ENCODE measurements at regions not wholly inside any gene's neighbourhood (a gene's known extent, or its start where the extent isn't known, plus 50 kb on each side); places are given as distances from the start of the nearest gene placed in this dataset.
"Not testable (repeated sequence)": the region's sequence is repeated elsewhere in the genome, so short reads cannot be mapped to it uniquely, and the experiment has no call there.

DNA sequence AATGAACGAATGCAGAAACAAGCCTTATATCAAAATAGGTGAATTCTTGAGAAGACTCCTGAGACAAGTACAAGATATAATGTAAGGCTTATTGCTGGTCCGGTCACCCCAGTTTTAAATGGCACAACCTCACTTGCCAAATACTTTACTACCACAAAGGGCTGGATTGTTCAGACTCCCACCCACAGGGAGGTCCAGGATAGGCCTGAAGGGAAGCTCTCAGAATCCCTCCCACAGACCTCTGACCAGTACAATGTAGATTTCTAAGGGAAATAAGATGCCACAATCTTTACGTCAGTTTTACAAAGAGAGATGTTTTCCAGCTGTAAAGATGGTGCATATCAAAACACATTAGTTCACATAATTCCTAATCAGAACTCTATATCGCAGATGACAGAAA, 577.7 kb upstream of the ADAMTS9 start:
- peaks cover 4% of the 10 kb centered on the region for H3K27me3 ChIP-seq (replicated peaks; ENCODE audit: control insufficient read depth, insufficient read depth, low read length)
- no peak overlapping the region for H3K9ac ChIP-seq (ENCODE audit: low read length)
- DNase-seq (ENCODE audit: low read depth), result no peak
- H3K9me3 ChIP-seq (ENCODE audit: control insufficient read depth, low read length), result peaks cover 5% of the 10 kb centered on the region
- H3K4me3 ChIP-seq (ENCODE audit: low read length), result no peak overlapping the region
- H3K4me1 ChIP-seq (ENCODE audit: control insufficient read depth, insufficient read depth, low read length), result no peaks in the 10 kb centered on the region
- H3K36me3 ChIP-seq (ENCODE audit: control insufficient read depth, insufficient read depth, low read length, severe bottlenecking), result no peaks in the 10 kb centered on the region

DNA sequence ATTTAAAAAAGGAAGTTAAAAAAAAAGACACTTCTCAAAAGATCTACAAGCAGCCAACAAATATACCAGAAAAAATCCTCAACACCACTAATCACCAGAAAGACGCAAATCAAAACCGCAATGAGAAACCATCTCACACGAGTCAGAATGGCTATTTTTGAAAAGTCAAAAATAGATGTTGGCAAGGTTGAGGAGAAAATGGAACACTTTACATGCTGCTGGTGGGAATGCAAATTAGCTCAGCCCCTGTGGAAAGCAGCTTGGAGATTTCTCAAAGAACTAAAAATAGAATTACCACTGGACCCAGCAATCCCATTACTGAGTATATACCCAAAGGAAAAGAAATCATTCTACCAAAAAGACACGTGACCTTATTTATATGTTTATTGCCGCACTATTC, 574.7 kb upstream of the ADAMTS9 start:
- Histone ChIP-seq H3K4me3 (ENCODE audit: low read length) (no peak overlapping the region), H3K4me1 (ENCODE audit: control insufficient read depth, insufficient read depth, low read length) (no peaks in the 10 kb centered on the region), H3K36me3 (ENCODE audit: control insufficient read depth, insufficient read depth, low read length, severe bottlenecking) (no peaks in the 10 kb centered on the region), H3K9me3 (ENCODE audit: control insufficient read depth, low read length) (peaks cover 5% of the 10 kb centered on the region), H3K9ac (ENCODE audit: low read length) (no peak overlapping the region), H3K27me3 (replicated peaks; ENCODE audit: control insufficient read depth, insufficient read depth, low read length) (peaks cover 4% of the 10 kb centered on the region)
- no peak for DNase-seq (ENCODE audit: low read depth)

DNA sequence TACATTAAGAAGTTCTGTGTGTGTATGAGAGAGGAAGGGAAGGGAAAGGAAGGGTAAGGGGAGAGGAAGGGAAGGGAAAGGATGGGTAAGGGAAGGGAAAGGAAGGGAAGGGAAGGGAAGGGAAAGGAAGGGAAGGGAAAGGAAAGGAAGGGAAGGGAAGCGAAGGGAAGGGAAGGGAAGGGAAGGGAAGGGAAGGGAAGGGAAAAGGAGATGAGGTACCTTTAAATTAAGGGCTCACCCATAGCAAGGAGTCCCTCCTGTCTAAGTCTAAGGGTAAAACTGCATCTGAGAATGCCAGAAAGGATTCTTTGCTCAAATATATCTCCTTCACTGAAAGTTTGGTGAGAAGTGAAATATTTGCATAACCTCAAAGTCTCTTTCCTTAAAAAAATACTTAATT, 572.1 kb upstream of the ADAMTS9 start:
- H3K27me3 ChIP-seq (replicated peaks; ENCODE audit: control insufficient read depth, insufficient read depth, low read length), result peaks cover 4% of the 10 kb centered on the region
- no peak overlapping the region for H3K4me3 ChIP-seq (ENCODE audit: low read length)
- peaks cover 5% of the 10 kb centered on the region for H3K9me3 ChIP-seq (ENCODE audit: control insufficient read depth, low read length)
- H3K36me3 ChIP-seq (ENCODE audit: control insufficient read depth, insufficient read depth, low read length, severe bottlenecking), result no peaks in the 10 kb centered on the region
- H3K9ac ChIP-seq (ENCODE audit: low read length), result no peak overlapping the region
- H3K4me1 ChIP-seq (ENCODE audit: control insufficient read depth, insufficient read depth, low read length), result no peaks in the 10 kb centered on the region
- DNase-seq (ENCODE audit: low read depth), result no peak

DNA sequence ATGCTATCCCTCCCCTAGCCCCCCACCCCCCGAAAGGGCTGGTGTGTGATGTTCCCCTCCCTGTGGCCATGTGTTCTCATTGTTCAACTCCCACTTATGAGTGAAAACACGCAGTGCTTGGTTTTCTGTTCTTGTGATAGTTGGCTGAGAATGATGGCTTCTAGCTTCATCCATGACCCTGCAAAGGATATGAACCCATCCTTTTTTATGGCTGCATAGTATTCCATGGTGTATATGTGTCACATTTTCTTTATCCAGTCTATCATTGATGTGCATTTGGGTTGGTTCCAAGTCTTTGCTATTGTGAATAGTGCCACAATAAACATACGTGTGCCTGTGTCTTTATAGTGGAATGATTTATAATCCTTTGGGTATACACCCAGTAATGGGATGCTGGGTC, 565.1 kb upstream of the ADAMTS9 start:
- not testable (repeated sequence) for H3K4me1 ChIP-seq (ENCODE audit: control insufficient read depth, insufficient read depth, low read length); H3K27me3 ChIP-seq (replicated peaks; ENCODE audit: control insufficient read depth, insufficient read depth, low read length); DNase-seq (ENCODE audit: low read depth); H3K4me3 ChIP-seq (ENCODE audit: low read length); H3K9me3 ChIP-seq (ENCODE audit: control insufficient read depth, low read length); H3K36me3 ChIP-seq (ENCODE audit: control insufficient read depth, insufficient read depth, low read length, severe bottlenecking); H3K9ac ChIP-seq (ENCODE audit: low read length)

DNA sequence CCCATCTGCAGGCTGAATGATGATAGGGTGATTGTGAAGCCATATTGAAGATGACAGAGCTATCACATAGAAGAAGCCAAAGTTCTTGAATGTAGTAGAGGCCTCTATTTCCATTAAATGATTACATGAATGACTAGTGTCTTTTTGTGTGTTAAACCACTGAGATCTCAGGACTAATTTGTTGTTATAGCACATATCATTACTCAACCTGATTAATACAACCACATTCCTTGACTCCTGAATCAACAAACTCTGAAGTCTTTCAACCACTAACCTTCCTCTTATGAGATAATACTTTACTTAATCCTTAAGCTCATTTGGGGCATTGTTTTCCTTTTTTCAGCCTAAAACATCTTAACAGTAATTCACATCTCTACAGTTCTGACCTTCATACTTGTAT, 564.5 kb upstream of the ADAMTS9 start:
- H3K4me1 ChIP-seq (ENCODE audit: control insufficient read depth, insufficient read depth, low read length), result no peaks in the 10 kb centered on the region
- no peak overlapping the region for H3K4me3 ChIP-seq (ENCODE audit: low read length)
- H3K9ac ChIP-seq (ENCODE audit: low read length), result no peak overlapping the region
- no peaks in the 10 kb centered on the region for H3K9me3 ChIP-seq (ENCODE audit: control insufficient read depth, low read length)
- no peak for DNase-seq (ENCODE audit: low read depth)
- H3K27me3 ChIP-seq (replicated peaks; ENCODE audit: control insufficient read depth, insufficient read depth, low read length), result peaks cover 4% of the 10 kb centered on the region
- no peaks in the 10 kb centered on the region for H3K36me3 ChIP-seq (ENCODE audit: control insufficient read depth, insufficient read depth, low read length, severe bottlenecking)

DNA sequence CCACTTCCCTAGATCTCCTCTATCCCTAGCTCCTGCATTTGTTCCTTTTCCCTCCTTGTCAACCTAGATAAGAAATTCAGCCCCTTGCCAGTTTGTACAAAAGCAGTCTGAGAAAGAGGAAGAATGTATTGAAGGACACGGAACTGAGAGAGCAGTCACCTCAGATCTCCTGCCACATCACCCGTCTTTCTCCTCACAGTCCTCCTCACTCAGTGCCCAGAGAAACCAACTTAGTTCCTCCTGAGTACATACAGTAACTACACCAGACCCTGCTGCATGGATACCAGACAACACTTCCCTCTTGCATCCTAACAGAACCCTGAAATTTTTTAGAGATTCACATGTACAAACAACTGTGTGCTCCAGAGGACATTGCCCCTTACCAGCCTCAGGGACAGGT, 563.6 kb upstream of the ADAMTS9 start:
- H3K9me3 ChIP-seq (ENCODE audit: control insufficient read depth, low read length), result no peaks in the 10 kb centered on the region

DNA sequence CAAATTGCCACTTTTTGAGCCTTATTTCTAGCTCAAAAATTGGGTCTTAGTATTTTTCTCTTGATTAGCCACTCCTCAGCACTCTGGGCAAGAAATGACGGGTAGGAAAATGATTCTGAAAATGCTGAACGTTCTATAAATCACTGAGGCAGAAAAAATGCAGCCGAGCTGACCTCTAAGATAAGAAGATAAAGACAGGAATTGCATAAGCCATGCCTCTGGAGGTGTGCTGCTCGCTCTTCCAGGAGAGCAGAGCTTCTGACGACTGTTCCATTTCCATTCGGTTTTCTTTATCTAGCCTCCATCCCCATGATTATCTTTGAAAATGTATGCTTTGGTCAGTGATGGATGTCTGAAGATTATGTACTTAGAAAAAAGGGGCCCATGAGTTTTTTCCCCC, 558.8 kb upstream of the ADAMTS9 start:
- Histone ChIP-seq H3K27me3 (replicated peaks; ENCODE audit: control insufficient read depth, insufficient read depth, low read length) (peaks cover 4% of the 10 kb centered on the region), H3K4me1 (ENCODE audit: control insufficient read depth, insufficient read depth, low read length) (no peaks in the 10 kb centered on the region), H3K9ac (ENCODE audit: low read length) (no peak overlapping the region), H3K4me3 (ENCODE audit: low read length) (no peak overlapping the region), H3K9me3 (ENCODE audit: control insufficient read depth, low read length) (no peaks in the 10 kb centered on the region), H3K36me3 (ENCODE audit: control insufficient read depth, insufficient read depth, low read length, severe bottlenecking) (no peaks in the 10 kb centered on the region)
- DNase-seq (ENCODE audit: low read depth), result no peak

More for the DNA sequence above, 563.6 kb upstream of the ADAMTS9 start:
- no peak for DNase-seq (ENCODE audit: low read depth)
- peaks cover 4% of the 10 kb centered on the region for H3K27me3 ChIP-seq (replicated peaks; ENCODE audit: control insufficient read depth, insufficient read depth, low read length)
- no peak overlapping the region for H3K9ac ChIP-seq (ENCODE audit: low read length)
- no peak overlapping the region for H3K4me3 ChIP-seq (ENCODE audit: low read length)
- no peaks in the 10 kb centered on the region for H3K4me1 ChIP-seq (ENCODE audit: control insufficient read depth, insufficient read depth, low read length)
- no peaks in the 10 kb centered on the region for H3K36me3 ChIP-seq (ENCODE audit: control insufficient read depth, insufficient read depth, low read length, severe bottlenecking)

DNA sequence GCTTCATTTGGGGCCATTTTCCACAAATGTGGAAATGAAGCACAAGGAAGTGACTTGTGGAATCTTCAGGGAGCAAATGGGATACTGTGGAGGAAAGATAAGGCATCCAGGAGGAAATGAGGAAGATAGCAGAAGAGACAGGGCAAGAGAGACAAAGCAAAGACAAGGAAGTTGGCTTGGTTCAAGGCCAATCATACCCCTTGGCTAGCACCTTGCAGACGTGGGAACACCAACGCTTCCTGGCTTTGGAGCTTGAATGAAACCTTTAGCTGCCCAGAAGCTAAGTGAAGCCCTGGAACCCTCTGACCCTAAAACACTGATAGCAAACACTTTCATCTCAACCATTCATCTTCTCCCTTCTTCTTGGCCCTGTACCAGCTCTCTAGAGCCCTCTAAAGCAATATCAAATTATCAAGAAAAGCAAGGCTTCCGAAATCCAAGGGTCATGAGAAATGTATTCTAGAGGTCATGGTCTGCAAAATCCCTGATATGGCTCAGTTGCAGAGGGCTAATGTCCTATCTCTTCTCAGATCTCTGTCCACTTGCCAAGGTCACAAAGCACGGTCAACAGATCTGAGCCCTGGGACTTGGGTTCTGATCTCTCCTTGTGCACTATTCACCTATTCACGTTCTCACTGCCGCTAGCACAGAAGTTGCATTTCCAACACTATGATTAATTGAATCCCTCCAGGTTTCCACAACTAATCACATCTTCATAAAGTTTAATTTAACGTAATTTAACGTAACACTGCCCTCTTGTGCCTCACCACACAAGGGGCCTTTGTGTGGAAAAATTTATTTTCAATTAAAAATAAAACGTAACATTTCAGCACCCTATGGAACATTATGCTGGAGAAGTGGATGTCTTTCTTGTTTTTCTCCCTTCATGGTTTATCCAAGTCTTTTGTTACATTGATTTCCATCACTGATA, 557.6 kb upstream of the ADAMTS9 start:
- H3K27me3 ChIP-seq (replicated peaks; ENCODE audit: control insufficient read depth, insufficient read depth, low read length), result peaks cover under 1% of the 10 kb centered on the region
- no peaks in the 10 kb centered on the region for H3K9me3 ChIP-seq (ENCODE audit: control insufficient read depth, low read length)
- no peaks in the 10 kb centered on the region for H3K4me1 ChIP-seq (ENCODE audit: control insufficient read depth, insufficient read depth, low read length)
- no peaks in the 10 kb centered on the region for H3K36me3 ChIP-seq (ENCODE audit: control insufficient read depth, insufficient read depth, low read length, severe bottlenecking)
- no peak overlapping the region for H3K4me3 ChIP-seq (ENCODE audit: low read length)
- H3K9ac ChIP-seq (ENCODE audit: low read length), result no peak overlapping the region
- DNase-seq (ENCODE audit: low read depth), result peak; percentile 50

DNA sequence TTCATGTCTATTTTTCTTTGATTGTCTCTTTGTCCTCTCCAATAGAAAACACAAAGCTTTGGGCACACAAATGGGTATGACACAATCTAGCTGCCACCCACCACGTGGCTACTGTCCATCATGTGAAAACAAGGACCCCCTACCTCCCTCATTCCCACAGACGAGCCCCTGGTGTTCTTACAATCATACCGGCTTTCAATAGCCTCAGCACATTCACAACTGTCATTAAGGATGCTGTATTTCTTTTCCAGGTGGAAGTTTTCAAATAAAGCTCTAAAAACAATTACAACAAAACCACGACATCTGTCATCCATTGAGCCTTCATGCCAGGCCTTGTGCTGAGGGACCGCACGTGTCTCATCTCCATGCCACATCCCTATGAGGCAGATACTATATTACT, 552.6 kb upstream of the ADAMTS9 start:
- no peak overlapping the region for H3K9ac ChIP-seq (ENCODE audit: low read length)
- peaks cover 6% of the 10 kb centered on the region for H3K27me3 ChIP-seq (replicated peaks; ENCODE audit: control insufficient read depth, insufficient read depth, low read length)
- DNase-seq (ENCODE audit: low read depth), result no peak
- no peak overlapping the region for H3K4me3 ChIP-seq (ENCODE audit: low read length)
- no peaks in the 10 kb centered on the region for H3K4me1 ChIP-seq (ENCODE audit: control insufficient read depth, insufficient read depth, low read length)
- H3K9me3 ChIP-seq (ENCODE audit: control insufficient read depth, low read length), result no peaks in the 10 kb centered on the region
- H3K36me3 ChIP-seq (ENCODE audit: control insufficient read depth, insufficient read depth, low read length, severe bottlenecking), result no peaks in the 10 kb centered on the region

DNA sequence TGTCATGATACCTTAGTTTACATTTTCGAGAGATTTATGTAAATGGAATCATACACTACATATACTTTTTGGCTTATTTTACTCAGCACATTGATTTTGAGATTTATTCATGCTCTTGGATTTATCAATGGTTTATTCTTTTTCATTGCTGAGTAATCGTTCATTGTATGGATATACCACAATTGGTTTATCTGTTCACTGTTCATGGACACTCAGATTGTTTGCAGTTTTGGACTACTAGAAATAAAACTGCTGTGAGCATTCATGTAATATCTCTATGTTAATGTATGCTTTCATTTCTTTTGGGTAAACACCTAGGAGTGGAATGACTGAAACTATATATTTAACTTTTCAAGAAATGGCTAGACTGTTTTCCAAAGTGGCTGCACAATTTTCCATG, 550.9 kb upstream of the ADAMTS9 start:
- no peaks in the 10 kb centered on the region for H3K9me3 ChIP-seq (ENCODE audit: control insufficient read depth, low read length)
- H3K4me1 ChIP-seq (ENCODE audit: control insufficient read depth, insufficient read depth, low read length), result no peaks in the 10 kb centered on the region
- H3K36me3 ChIP-seq (ENCODE audit: control insufficient read depth, insufficient read depth, low read length, severe bottlenecking), result no peaks in the 10 kb centered on the region
- no peak overlapping the region for H3K9ac ChIP-seq (ENCODE audit: low read length)
- no peak for DNase-seq (ENCODE audit: low read depth)
- peaks cover 6% of the 10 kb centered on the region for H3K27me3 ChIP-seq (replicated peaks; ENCODE audit: control insufficient read depth, insufficient read depth, low read length)
- H3K4me3 ChIP-seq (ENCODE audit: low read length), result no peak overlapping the region

DNA sequence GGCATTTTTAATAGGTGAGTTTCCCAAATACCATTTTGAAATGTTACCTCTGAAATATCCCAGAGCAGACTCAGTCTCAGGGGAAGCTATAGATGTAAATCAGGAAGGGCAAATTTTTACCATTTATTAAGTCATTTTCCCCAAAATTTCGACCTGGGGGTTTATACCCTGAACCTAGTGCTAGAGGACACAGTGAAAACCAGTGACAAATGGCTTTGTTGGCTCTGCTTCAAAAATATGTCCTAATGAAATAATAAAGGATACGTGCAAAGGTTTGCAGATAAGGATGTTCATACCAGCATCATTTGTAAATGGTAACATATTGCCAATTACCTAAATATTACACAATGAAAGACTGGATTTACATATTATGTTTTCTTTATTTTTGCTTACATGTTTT, 546.7 kb upstream of the ADAMTS9 start:
- Histone ChIP-seq H3K36me3 (ENCODE audit: control insufficient read depth, insufficient read depth, low read length, severe bottlenecking) (no peaks in the 10 kb centered on the region), H3K4me1 (ENCODE audit: control insufficient read depth, insufficient read depth, low read length) (no peaks in the 10 kb centered on the region), H3K9ac (ENCODE audit: low read length) (no peak overlapping the region), H3K27me3 (replicated peaks; ENCODE audit: control insufficient read depth, insufficient read depth, low read length) (peaks cover 6% of the 10 kb centered on the region), H3K9me3 (ENCODE audit: control insufficient read depth, low read length) (no peaks in the 10 kb centered on the region), H3K4me3 (ENCODE audit: low read length) (no peak overlapping the region)
- no peak for DNase-seq (ENCODE audit: low read depth)

DNA sequence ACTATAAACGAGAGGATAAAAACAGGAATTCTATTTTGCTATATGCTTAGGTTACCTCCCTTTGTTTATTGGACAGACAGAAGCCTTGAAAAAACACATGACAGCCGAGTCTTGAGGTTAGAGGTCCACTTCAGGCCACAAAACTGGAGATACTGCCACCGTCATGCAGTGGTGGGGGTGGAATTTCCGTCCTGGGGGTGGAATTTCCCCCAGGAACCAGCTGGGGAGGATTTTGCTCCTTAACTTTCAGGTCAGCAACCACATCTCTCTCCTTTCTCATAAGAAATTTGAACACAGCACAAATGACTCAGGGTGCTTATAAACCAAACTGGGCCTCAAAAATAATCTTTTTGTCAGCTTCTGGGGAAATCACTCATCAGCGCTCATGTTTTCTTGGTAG, 545.8 kb upstream of the ADAMTS9 start:
- Histone ChIP-seq H3K9me3 (ENCODE audit: control insufficient read depth, low read length) (no peaks in the 10 kb centered on the region), H3K4me1 (ENCODE audit: control insufficient read depth, insufficient read depth, low read length) (no peaks in the 10 kb centered on the region), H3K27me3 (replicated peaks; ENCODE audit: control insufficient read depth, insufficient read depth, low read length) (peaks cover 6% of the 10 kb centered on the region), H3K9ac (ENCODE audit: low read length) (no peak overlapping the region), H3K4me3 (ENCODE audit: low read length) (no peak overlapping the region), H3K36me3 (ENCODE audit: control insufficient read depth, insufficient read depth, low read length, severe bottlenecking) (no peaks in the 10 kb centered on the region)
- no peak for DNase-seq (ENCODE audit: low read depth)
